Hepatocyte (in vitro differentiated cells): ENCODE measurements at regions not wholly inside any gene's neighbourhood (a gene's known extent, or its start where the extent isn't known, plus 50 kb on each side); places are given as distances from the start of the nearest gene placed in this dataset.

Experiments used
- CTCF ChIP-seq: fragments of 200-600 bp; sonication (generic); IDR thresholded peaks from 2 replicates; pipeline ENCODE4 v1.5.1; 2016; ENCODE audit warnings: antibody characterized with exemption, mild to moderate bottlenecking; ENCODE audit not compliant: poor library complexity
- EZH2 ChIP-seq: fragments of 200-600 bp; sonication (generic); IDR thresholded peaks from 2 replicates; pipeline ENCODE4 v1.6.1; 2016; ENCODE audit warnings: antibody characterized with exemption, mild to moderate bottlenecking, borderline replicate concordance
- EZH2phosphoT487 ChIP-seq: fragments of 200-600 bp; sonication (generic); IDR thresholded peaks from one replicate; pipeline ENCODE4 v1.6.1; 2018; ENCODE audit warnings: antibody characterized with exemption, mild to moderate bottlenecking, low read depth, moderate library complexity; ENCODE audit not compliant: unreplicated experiment, severe bottlenecking

- TF ChIP-seq EZH2 (no peak), CTCF (no peak), EZH2phosphoT487 (no peak)
Measured at GRCh38 chr9:103226647-103227013, 231.5 kb downstream of the CYLC2 start.
